ENCODE measurements at regions not wholly inside any gene's neighbourhood (a gene's known extent, or its start where the extent isn't known, plus 50 kb on each side); places are given as distances from the start of the nearest gene placed in this dataset.

DNA sequence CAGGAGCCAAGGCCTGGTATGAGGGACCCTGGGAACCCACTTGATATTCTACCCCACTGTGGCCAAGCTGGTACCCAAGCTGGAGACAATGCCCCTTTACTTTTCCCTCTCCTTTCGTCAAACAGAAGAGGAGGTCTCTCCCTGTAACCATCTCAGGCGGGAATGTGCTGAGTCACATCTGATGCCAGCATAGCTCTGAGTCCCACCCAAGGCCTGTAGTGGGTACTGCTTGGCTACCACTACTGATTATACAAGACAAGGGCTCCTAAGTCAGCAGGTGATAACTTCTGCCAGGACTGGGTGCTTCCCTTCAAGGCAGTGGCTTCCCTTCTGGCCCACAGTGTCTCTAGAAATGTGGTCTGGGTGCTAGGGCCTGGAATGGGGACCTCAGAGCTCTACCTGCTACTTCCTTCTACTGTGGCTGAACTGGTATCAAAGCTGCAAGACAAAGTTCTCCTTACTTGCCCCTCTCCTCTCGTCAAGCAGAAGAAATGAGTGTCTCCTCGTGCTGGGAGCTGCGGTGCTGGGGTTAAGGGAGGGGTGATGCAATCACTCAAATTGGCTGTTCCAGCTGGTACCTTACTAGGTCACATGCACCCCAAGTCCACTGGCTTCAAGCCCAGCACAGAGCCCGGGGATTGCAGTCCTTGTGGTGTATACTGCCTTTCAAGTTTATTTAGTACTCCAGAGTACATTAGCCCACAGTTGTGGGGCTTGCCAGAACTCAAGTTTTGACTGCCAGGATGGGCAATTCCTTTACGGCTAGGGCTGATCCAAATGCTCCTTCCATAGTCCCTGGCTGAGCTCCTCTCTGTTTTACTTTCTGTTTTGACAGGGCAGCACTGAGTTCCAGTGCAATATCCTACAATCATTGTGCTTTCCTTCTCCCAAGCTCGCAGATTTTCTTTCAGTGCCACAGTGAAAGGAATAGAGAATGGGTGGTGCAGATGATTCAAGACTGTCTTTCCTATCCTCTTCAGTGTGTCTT is 419.7 kb upstream of the CNTN5 start:
- Histone ChIP-seq H2AFZ (no peak overlapping the region), H3K9me3 (ENCODE audit: insufficient read depth, low read depth) (no peaks in the 10 kb centered on the region), H3K27me3 (ENCODE audit: insufficient read depth, low read depth) (no peaks in the 10 kb centered on the region), H3K4me2 (no peak overlapping the region), H3K79me2 (ENCODE audit: low read depth) (no peaks in the 10 kb centered on the region), H3K36me3 (ENCODE audit: low read depth) (no peaks in the 10 kb centered on the region), H3F3A (ENCODE audit: insufficient read depth, low read depth) (no peaks in the 10 kb centered on the region), H3K4me1 (replicated peaks; ENCODE audit: insufficient read depth) (no peaks in the 10 kb centered on the region), H3K4me3 (no peak overlapping the region), H3K9me2 (ENCODE audit: insufficient read depth) (no peaks in the 10 kb centered on the region), H3K27ac (no peak overlapping the region), H4K20me1 (ENCODE audit: insufficient read depth) (no peaks in the 10 kb centered on the region)
- ChIA-PET CTCF (no interaction called here), POLR2A (ENCODE audit: unreplicated experiment) (no interaction called here)
- DNase-seq = no peak
- no TSS peak for BruUV-seq (replicated peaks)
- TF ChIP-seq, protein P1, sequence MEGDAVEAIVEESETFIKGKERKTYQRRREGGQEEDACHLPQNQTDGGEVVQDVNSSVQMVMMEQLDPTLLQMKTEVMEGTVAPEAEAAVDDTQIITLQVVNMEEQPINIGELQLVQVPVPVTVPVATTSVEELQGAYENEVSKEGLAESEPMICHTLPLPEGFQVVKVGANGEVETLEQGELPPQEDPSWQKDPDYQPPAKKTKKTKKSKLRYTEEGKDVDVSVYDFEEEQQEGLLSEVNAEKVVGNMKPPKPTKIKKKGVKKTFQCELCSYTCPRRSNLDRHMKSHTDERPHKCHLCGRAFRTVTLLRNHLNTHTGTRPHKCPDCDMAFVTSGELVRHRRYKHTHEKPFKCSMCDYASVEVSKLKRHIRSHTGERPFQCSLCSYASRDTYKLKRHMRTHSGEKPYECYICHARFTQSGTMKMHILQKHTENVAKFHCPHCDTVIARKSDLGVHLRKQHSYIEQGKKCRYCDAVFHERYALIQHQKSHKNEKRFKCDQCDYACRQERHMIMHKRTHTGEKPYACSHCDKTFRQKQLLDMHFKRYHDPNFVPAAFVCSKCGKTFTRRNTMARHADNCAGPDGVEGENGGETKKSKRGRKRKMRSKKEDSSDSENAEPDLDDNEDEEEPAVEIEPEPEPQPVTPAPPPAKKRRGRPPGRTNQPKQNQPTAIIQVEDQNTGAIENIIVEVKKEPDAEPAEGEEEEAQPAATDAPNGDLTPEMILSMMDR (conservative IDR thresholded peaks at IDR 0.05) = no peak
- no peak for TF ChIP-seq EZH2 (IDR thresholded peaks at IDR 0.05; ENCODE audit: low read depth)
- intact Hi-C loops (cut with micrococcal nuclease; ENCODE audit: unreplicated experiment) = no loop called here

DNA sequence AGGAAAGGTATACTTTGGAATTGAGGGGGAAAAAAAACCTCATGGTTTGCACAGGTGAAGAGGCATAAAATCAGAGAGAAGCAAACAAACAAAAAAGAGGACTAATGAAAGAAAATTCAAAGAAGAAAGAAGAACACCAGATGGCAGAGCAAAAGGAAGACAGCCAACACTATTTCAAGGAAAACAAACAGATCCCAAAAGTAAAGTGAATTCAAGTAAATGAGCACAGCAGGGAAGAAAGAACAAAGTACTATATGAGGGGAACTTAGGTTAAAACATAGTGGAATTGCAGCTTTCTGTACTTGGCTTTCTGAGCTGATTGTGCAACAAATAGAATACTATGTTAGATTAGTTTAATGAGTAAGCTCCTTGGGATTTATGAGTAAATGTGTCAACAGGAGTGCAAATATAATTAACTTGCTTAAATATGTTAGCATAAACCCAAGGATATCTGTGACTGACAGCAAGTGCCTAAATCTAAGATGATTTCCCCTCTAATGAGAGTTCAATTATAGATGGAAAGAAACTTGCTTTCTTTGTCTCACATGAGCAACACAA is 404.6 kb upstream of the CNTN5 start:
- ChIA-PET CTCF (no interaction called here), POLR2A (ENCODE audit: unreplicated experiment) (no interaction called here)
- intact Hi-C loops (cut with micrococcal nuclease; ENCODE audit: unreplicated experiment) = no loop called here
- Histone ChIP-seq H3K4me3 (no peak overlapping the region), H3K27me3 (ENCODE audit: insufficient read depth, low read depth) (no peaks in the 10 kb centered on the region), H3K36me3 (ENCODE audit: low read depth) (no peaks in the 10 kb centered on the region), H3K9me2 (ENCODE audit: insufficient read depth) (no peaks in the 10 kb centered on the region), H3K79me2 (ENCODE audit: low read depth) (no peaks in the 10 kb centered on the region), H4K20me1 (ENCODE audit: insufficient read depth) (no peaks in the 10 kb centered on the region), H3F3A (ENCODE audit: insufficient read depth, low read depth) (no peaks in the 10 kb centered on the region), H3K27ac (no peak overlapping the region), H2AFZ (no peak overlapping the region), H3K9me3 (ENCODE audit: insufficient read depth, low read depth) (no peaks in the 10 kb centered on the region; the same call in 1 of the 2 replicates), H3K4me2 (no peak overlapping the region), H3K4me1 (replicated peaks; ENCODE audit: insufficient read depth) (no peaks in the 10 kb centered on the region)
- DNase-seq = peak in 1 of 2 experiments; percentile 65
- TF ChIP-seq EZH2 (IDR thresholded peaks at IDR 0.05; ENCODE audit: low read depth) = no peak
- TF ChIP-seq, protein P1 (conservative IDR thresholded peaks at IDR 0.05) = no peak
- BruUV-seq (replicated peaks) = no TSS peak

DNA sequence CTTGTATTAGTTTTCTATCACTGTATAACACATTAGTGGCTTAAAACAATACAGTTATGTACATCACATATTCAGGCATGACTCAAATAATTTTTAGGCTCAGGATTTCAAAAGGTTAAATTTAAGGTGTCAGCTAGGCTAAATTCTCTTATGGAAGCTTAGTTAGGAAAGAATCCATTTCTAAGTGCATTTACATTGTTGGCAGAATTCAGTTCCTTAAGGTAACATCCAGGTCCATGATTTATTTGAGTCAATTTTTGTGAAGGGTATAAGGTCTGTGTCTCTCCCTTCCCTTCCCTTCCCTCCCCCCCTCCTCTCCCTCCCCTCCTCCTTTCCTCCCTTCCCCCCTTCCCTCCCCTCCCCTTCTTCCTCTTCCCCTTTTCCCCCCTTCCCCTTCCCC is 399.0 kb upstream of the CNTN5 start:
- TF ChIP-seq, protein P1 (conservative IDR thresholded peaks at IDR 0.05) = no peak
- no peak for TF ChIP-seq EZH2 (IDR thresholded peaks at IDR 0.05; ENCODE audit: low read depth)
- intact Hi-C loops (cut with micrococcal nuclease; ENCODE audit: unreplicated experiment) = no loop called here
- no peaks in the 10 kb centered on the region for H3K79me2 ChIP-seq (ENCODE audit: low read depth)
- no peaks in the 10 kb centered on the region for H3K9me2 ChIP-seq (ENCODE audit: insufficient read depth)
- POLR2A ChIA-PET (ENCODE audit: unreplicated experiment) = no interaction called here
- no peak overlapping the region for H3K27ac ChIP-seq
- DNase-seq = no peak
- H3K4me2 ChIP-seq = no peak overlapping the region
- CTCF ChIA-PET = no interaction called here
- no peaks in the 10 kb centered on the region for H3K4me1 ChIP-seq (replicated peaks; ENCODE audit: insufficient read depth)
- H3K36me3 ChIP-seq (ENCODE audit: low read depth) = no peaks in the 10 kb centered on the region
- H3K27me3 ChIP-seq (ENCODE audit: insufficient read depth, low read depth) = no peaks in the 10 kb centered on the region
- H3K9me3 ChIP-seq (ENCODE audit: insufficient read depth, low read depth) = no peaks in the 10 kb centered on the region; the same call in 1 of the 2 replicates
- no peak overlapping the region for H2AFZ ChIP-seq
- no peak overlapping the region for H3K4me3 ChIP-seq
- no TSS peak for BruUV-seq (replicated peaks)
- H3F3A ChIP-seq (ENCODE audit: insufficient read depth, low read depth) = no peaks in the 10 kb centered on the region
- H4K20me1 ChIP-seq (ENCODE audit: insufficient read depth) = no peaks in the 10 kb centered on the region

All from PC-9 (cell line).